Ishikawa (cell line): ENCODE measurements at regions not wholly inside any gene's neighbourhood (a gene's known extent, or its start where the extent isn't known, plus 50 kb on each side); places are given as distances from the start of the nearest gene placed in this dataset.

Experiments used
- CEBPB ChIP-seq: IDR thresholded peaks from 2 replicates; pipeline ENCODE4 v1.6.1; 2012
- EP300 ChIP-seq: IDR thresholded peaks from 2 replicates; pipeline ENCODE4 v1.6.1; 2012; ENCODE audit warnings: borderline replicate concordance
- NFIC ChIP-seq: IDR thresholded peaks from 2 replicates; pipeline ENCODE4 v1.6.1; 2012
- REST ChIP-seq: IDR thresholded peaks from 2 replicates; pipeline ENCODE4 v1.6.1; 2012; ENCODE audit warnings: low read depth, mild to moderate bottlenecking
- TAF1 ChIP-seq: IDR thresholded peaks from 2 replicates; pipeline ENCODE4 v1.6.1; 2012; ENCODE audit warnings: low read depth, mild to moderate bottlenecking
- TCF12 ChIP-seq: IDR thresholded peaks from 2 replicates; pipeline ENCODE4 v1.6.1; 2012; ENCODE audit warnings: low read depth
- ZBTB7A ChIP-seq: IDR thresholded peaks from 2 replicates; pipeline ENCODE4 v1.6.1; 2012; ENCODE audit warnings: low read depth

DNA sequence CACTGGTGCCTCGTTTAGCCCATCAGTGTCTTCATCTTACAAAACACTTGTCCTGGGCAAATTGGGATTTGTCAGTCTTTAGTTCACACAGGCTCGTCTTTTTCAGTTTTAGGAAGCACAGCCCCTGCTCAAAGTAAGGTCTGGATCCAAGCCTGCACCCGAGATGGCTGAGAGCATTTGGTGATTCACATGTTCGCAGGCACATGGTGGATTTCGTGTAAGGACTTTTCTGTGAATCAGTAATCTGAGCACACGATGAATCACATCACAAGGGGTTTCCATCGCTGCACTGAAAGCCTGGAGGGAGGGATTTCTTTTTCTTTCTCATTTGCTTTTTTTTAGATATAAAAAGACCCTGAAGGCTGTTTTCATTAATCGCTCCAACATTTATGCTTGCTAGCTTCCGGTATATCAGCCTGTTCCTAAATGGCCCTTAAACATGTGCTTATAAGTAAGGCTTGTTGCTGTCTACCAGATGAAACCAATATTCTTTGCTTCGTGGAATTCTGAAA is 435.6 kb upstream of the ATP10A start:
- TF ChIP-seq CEBPB (no peak), TAF1 (no peak), NFIC (no peak), EP300 (no peak), TCF12 (no peak), ZBTB7A (no peak), REST (no peak)
